ENCODE measurements at regions not wholly inside any gene's neighbourhood (a gene's known extent, or its start where the extent isn't known, plus 50 kb on each side); places are given as distances from the start of the nearest gene placed in this dataset.

GRCh38 chr1:233485809-233486398 lies 128.0 kb upstream of the KCNK1 start:
- TF ChIP-seq CTCF (IDR thresholded peaks at IDR 0.05) (no peak), EP300 (IDR thresholded peaks at IDR 0.05) (no peak), POLR2AphosphoS5 (IDR thresholded peaks at IDR 0.05) (no peak), POLR2A (IDR thresholded peaks at IDR 0.05) (no peak)
